ENCODE measurements at regions not wholly inside any gene's neighbourhood (a gene's known extent, or its start where the extent isn't known, plus 50 kb on each side); places are given as distances from the start of the nearest gene placed in this dataset.
"Not testable (repeated sequence)": the region's sequence is repeated elsewhere in the genome, so short reads cannot be mapped to it uniquely, and the experiment has no call there.

DNA sequence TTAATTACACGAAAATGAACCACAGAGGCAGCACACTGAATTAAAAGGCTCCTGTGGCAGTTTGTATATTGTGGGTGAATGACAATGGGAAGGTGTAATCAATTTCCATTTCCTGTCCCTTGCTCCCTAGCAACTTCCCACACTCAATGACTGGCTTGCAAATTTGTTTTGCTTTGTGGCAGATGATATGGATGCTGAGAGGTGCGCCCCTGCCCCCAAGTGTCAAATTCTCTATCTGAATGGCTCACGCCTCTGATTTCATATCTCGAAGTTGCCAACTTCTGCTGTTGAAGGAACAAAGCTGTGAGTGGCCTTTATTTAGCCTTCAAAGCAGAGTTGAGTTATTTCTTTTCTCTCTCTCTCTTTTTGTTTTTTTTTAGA is 86.0 kb downstream of the FOXD2 start:
- DNase-seq: no peak

- DNase-seq: no peak
These were observed 86.4 kb downstream of the FOXD2 start for GRCh38 chr1:47524272-47524671.

- DNase-seq: no peak
These were observed 89.9 kb downstream of the FOXD2 start for GRCh38 chr1:47527653-47528272.

DNA sequence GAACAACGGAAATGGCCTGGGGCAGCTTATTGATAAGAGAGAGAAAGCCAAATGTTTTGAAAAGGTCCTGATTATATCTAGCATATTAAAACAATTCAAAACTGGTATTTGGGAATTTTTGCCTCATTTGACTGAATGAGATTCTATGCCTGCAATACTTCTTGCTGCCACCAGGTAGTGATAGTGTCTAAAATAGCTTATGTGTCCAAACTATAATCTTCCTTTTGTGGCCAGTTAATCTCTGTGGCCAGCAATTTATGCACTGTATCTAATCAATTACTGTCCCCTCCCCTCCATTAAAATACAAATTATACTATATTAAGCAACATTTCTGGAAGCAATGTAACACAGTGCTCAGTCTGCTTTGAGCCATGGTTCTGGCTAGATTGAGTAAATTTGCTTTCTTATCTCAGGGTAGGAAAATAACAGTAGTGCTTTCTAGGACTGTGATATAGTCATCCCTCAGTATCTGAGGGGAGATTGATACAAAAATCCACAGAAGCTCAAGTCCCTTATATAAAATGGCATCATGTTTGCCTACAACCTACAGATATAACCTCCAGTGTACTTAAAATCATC is 91.8 kb downstream of the FOXD2 start:
- no peak for DNase-seq

GRCh38 chr1:47532921-47533792 is 95.3 kb downstream of the FOXD2 start:
- DNase-seq: no peak

- no peak for DNase-seq
These were observed 96.0 kb downstream of the FOXD2 start for GRCh38 chr1:47533793-47534328.

GRCh38 chr1:47534436-47534835 is 96.6 kb downstream of the FOXD2 start:
- DNase-seq: no peak

GRCh38 chr1:47536646-47537118 is 98.8 kb downstream of the FOXD2 start:
- no peak for DNase-seq

- no peak for DNase-seq
These were observed 99.4 kb downstream of the FOXD2 start for GRCh38 chr1:47537268-47537667.

DNA sequence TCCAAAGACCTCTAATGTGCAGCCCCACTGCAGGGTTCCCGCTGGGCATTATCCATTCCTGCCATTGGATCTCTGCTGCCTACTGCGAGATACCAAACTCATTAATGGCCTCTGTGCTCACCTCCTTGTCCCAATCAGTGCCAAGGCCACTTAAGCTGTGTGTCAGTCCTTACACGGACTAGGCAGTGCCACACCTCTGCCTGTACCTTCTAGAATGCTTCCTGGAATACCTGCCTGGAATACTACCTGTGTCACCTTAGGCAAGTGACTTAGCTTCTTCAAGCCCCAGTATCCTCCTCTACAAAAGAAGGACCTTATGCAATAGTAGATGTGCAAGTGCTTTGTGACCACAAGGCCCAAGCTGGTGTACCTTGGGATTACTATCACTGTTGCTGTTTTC is 100.1 kb downstream of the FOXD2 start:
- no peak for DNase-seq

DNA sequence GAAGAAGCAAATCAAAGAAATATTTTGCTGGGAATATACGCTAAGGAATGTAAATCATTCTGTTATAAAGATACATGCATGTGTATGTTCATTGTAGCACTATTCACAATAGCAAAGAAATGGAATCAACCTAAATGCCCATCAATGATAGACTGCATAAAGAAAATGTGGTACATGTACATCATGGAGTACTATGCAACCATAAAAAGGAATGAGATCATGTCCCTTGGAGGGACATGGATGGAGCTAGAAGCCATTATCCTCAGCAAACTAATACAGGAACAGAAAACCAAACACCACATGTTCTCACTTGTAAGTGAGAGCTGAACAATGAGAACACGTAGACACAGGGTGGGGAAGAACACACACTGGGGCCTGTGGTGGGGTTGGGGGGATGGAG is 100.7 kb downstream of the FOXD2 start:
- not testable (repeated sequence) for DNase-seq

GRCh38 chr1:47541705-47542104 is 103.9 kb downstream of the FOXD2 start:
- not testable (repeated sequence) for DNase-seq

- DNase-seq: not testable (repeated sequence)
These were observed 105.2 kb downstream of the FOXD2 start for GRCh38 chr1:47543089-47543488.

GRCh38 chr1:47545912-47546483 is 108.2 kb downstream of the FOXD2 start:
- DNase-seq: no peak

DNA sequence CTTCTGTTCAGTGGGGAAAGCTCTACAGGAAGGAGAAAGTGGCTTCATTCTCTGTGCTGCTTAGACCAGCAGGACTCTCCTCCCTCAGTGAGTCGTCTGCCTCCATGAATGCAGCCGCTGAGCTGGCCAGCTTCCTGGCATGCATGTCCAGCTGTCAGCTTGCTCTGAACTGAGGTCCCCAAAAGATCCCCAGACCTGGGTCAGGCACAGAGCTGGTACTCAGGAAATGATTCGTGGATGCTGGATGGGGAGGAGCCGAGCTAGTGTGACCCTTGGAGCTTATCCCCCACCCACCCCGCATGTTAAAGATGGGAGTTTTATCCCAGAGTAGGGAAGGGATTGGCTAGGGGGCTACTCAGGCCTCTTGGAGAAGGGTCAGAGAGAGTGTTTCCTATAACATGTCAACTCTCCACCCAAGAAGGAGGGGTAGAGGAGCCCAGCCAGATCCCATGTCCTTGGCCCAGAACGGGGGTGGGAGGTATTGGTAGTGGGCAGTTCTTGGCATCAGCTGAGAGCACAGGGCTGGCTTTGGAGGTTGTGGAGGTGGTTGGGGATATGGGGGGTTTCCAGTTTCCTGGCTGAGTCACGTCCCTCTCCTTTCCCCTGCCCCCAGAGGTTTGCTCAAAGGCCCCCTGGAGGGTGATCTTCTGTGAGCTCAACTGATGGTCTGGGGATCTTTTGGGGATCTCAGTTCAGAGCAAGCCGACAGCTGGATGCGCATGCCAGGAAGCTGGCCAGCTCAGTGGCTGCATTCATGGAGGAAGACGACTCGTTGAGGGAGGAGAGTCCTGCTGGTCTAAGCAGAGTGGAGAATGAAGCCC is 110.1 kb downstream of the FOXD2 start:
- no peak for DNase-seq

- no peak for DNase-seq
These were observed 110.8 kb downstream of the FOXD2 start for GRCh38 chr1:47548637-47549036.

- DNase-seq: no peak
These were observed 111.7 kb downstream of the FOXD2 start for GRCh38 chr1:47549532-47549931.

- no peak for DNase-seq
These were observed 113.1 kb downstream of the FOXD2 start for GRCh38 chr1:47550929-47551328.

- DNase-seq: no peak
These were observed 114.2 kb downstream of the FOXD2 start for GRCh38 chr1:47551971-47552528.

- DNase-seq: no peak
These were observed 116.2 kb downstream of the FOXD2 start for GRCh38 chr1:47554082-47554481.

DNA sequence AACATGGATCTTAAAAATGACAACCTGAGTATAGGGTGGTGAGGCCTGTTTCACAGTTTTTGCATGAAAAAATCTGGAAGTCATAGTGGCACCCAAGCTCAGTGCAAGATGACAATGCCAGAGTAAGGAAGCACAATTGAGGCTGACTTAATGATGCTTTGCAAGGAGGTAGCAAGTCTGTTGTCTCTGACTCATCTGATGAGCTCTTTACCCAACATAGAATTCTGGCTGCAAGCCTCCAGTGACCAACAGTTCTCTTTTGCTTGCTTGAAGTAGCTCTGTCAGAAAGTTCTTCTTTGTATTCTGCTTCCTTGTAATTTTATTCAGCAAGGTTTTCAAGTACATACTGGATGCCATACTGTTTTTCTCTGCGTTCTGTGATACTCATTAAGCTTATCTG is 117.1 kb downstream of the FOXD2 start:
- no peak for DNase-seq

GRCh38 chr1:47555306-47555705 is 117.5 kb downstream of the FOXD2 start:
- no peak for DNase-seq
